ENCODE measurements at regions not wholly inside any gene's neighbourhood (a gene's known extent, or its start where the extent isn't known, plus 50 kb on each side); places are given as distances from the start of the nearest gene placed in this dataset.
"Not testable (repeated sequence)": the region's sequence is repeated elsewhere in the genome, so short reads cannot be mapped to it uniquely, and the experiment has no call there.

- Histone ChIP-seq H3K36me3 (ENCODE audit: control insufficient read depth, insufficient read depth, low read length) (no peaks in the 10 kb centered on the region), H3K27me3 (replicated peaks; ENCODE audit: control insufficient read depth, insufficient read depth, low read length) (no peaks in the 10 kb centered on the region), H3K9me3 (no peaks in the 10 kb centered on the region), H3K4me3 (ENCODE audit: low read depth, low read length) (no peak overlapping the region), H3K4me1 (no peaks in the 10 kb centered on the region)
- no peak for DNase-seq
- peaks cover 25% of the 10 kb centered on the region for H3K9me3 Mint-ChIP-seq (ENCODE audit: unreplicated experiment)
- no peak overlapping the region for H3K27ac Mint-ChIP-seq (ENCODE audit: unreplicated experiment)
- BruUV-seq (replicated peaks), result no TSS peak
- ChIA-PET CTCF (no interaction called here), POLR2A (no interaction called here)
- intact Hi-C loops (cut with micrococcal nuclease; ENCODE audit: unreplicated experiment), result no loop called here
- H3K27me3 Mint-ChIP-seq (ENCODE audit: insufficient read depth, unreplicated experiment), result no peaks in the 10 kb centered on the region
- H3K4me1 Mint-ChIP-seq (ENCODE audit: low read depth, unreplicated experiment), result no peaks in the 10 kb centered on the region
- H3K4me3 Mint-ChIP-seq (ENCODE audit: unreplicated experiment), result no peak overlapping the region
- no peak for TF ChIP-seq CTCF (IDR thresholded peaks at IDR 0.05; ENCODE audit: insufficient read depth in 1 of 2, low read depth in 1 of 2, low read length in 1 of 2, severe bottlenecking in 1 of 2, unreplicated experiment in 1 of 2)
- H3K36me3 Mint-ChIP-seq (ENCODE audit: insufficient read depth, unreplicated experiment), result no peaks in the 10 kb centered on the region
Observed at GRCh38 chr9:96107436-96107835, 194.5 kb downstream of the HSD17B3 start.

- H3K4me1 ChIP-seq, result peaks cover 8% of the 10 kb centered on the region; the same call in 1 of the 2 replicates
- no peaks in the 10 kb centered on the region for H3K27me3 Mint-ChIP-seq (ENCODE audit: insufficient read depth, unreplicated experiment)
- H3K9me3 ChIP-seq, result peaks cover 7% of the 10 kb centered on the region
- POLR2A ChIA-PET, result no interaction called here
- no TSS peak for BruUV-seq (replicated peaks)
- no peak overlapping the region for H3K4me3 Mint-ChIP-seq (ENCODE audit: unreplicated experiment)
- H3K4me3 ChIP-seq (ENCODE audit: low read depth, low read length), result no peak overlapping the region
- H3K36me3 ChIP-seq (ENCODE audit: control insufficient read depth, insufficient read depth, low read length), result no peaks in the 10 kb centered on the region
- intact Hi-C loops (cut with micrococcal nuclease; ENCODE audit: unreplicated experiment), result no loop called here
- no peak overlapping the region for H3K27ac Mint-ChIP-seq (ENCODE audit: unreplicated experiment)
- no peak for DNase-seq
- peaks cover 7% of the 10 kb centered on the region for H3K4me1 Mint-ChIP-seq (ENCODE audit: low read depth, unreplicated experiment)
- CTCF ChIA-PET, result no interaction called here
- no peaks in the 10 kb centered on the region for H3K36me3 Mint-ChIP-seq (ENCODE audit: insufficient read depth, unreplicated experiment)
- no peak for TF ChIP-seq CTCF (IDR thresholded peaks at IDR 0.05; ENCODE audit: insufficient read depth in 1 of 2, low read depth in 1 of 2, low read length in 1 of 2, severe bottlenecking in 1 of 2, unreplicated experiment in 1 of 2)
- H3K27me3 ChIP-seq (replicated peaks; ENCODE audit: control insufficient read depth, insufficient read depth, low read length), result no peaks in the 10 kb centered on the region
- H3K9me3 Mint-ChIP-seq (ENCODE audit: unreplicated experiment), result peaks cover 21% of the 10 kb centered on the region
Observed at GRCh38 chr9:96100385-96101300, 201.3 kb downstream of the HSD17B3 start.

GRCh38 chr9:96090630-96091029, 211.3 kb downstream of the HSD17B3 start:
- H3K4me3 Mint-ChIP-seq (ENCODE audit: unreplicated experiment); DNase-seq; CTCF ChIA-PET; H3K27me3 Mint-ChIP-seq (ENCODE audit: insufficient read depth, unreplicated experiment); POLR2A ChIA-PET; H3K36me3 ChIP-seq (ENCODE audit: control insufficient read depth, insufficient read depth, low read length); H3K36me3 Mint-ChIP-seq (ENCODE audit: insufficient read depth, unreplicated experiment); H3K4me3 ChIP-seq (ENCODE audit: low read depth, low read length); H3K27me3 ChIP-seq (replicated peaks; ENCODE audit: control insufficient read depth, insufficient read depth, low read length); H3K9me3 Mint-ChIP-seq (ENCODE audit: unreplicated experiment); intact Hi-C loops (cut with micrococcal nuclease; ENCODE audit: unreplicated experiment); BruUV-seq (replicated peaks); H3K9me3 ChIP-seq; H3K27ac Mint-ChIP-seq (ENCODE audit: unreplicated experiment): not testable (repeated sequence)
- peaks cover 36% of the 10 kb centered on the region for H3K4me1 ChIP-seq
- peaks cover 25% of the 10 kb centered on the region for H3K4me1 Mint-ChIP-seq (ENCODE audit: low read depth, unreplicated experiment)

Measured in Caco-2 (cell line).